HG03280 (cell line): ENCODE measurements at regions not wholly inside any gene's neighbourhood (a gene's known extent, or its start where the extent isn't known, plus 50 kb on each side); places are given as distances from the start of the nearest gene placed in this dataset.

Source experiments
- ATAC-seq: cut with Tn5 transposase; IDR thresholded peaks from one replicate; pipeline ENCODE4 v1.9.1; 2021; ENCODE audit warnings: mild to moderate bottlenecking, moderate library complexity; ENCODE audit not compliant: unreplicated experiment

DNA sequence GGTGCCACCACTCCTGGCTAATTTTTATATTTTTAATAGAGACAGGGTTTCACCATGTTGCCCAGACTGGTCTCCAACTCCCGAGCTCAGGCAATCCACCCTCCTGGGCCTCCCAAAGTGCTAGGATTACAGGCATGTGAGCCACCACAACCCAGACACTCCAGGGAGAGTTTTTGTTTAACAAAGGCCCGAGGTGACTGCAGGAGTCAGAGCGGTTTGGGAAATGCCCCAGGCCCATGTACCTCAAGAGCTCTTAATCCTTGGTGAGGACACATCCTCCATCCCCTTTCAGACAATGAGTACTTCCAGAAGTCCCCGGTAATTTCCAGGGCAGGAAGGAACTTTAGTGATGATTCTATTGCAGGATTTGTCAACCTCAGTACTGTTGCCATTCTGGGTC, 176.0 kb downstream of the ESRRB start:
- ATAC-seq = no peak

DNA sequence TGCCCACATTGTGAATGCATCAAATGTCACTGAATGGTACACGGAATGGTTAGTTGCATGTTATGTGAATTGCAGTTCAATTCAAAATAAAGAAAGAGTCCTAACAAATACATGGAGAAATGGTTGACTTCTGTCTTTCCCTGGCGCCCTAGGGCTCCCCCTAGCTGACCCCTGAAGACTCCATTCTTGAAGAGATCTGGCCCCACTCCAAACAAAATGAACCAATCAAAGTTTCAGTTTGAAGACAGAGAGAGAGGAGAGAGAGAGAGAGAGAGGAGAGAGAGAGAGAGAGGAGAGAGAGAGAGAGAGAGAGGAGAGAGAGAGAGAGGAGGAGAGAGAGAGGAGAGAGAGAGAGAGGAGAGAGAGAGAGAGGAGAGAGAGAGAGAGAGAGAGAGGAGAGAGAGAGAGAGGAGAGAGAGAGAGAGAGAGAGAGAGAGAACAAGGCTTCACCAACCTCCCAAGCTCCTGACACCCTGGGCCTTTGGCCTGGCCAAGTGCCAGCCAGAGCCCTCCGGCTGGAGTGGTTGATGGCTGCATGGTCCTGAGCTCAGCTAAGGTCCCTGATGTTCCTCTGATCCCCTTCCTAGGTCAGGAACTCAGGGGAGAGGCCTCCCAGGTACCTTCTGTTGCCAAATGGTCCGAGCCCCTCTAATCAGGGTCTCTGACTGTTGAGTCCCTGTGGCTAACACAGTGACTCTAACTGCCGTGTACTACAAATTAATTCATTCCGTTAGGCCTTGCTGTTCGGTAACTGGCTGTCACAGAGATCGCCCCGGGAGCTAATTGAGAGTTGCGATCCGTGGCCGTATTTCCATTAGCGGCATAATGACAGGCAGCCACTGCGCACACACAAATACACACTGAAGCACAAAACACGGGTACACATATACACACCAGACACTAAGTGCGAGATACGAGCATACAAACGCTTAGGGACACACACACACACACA, 188.8 kb downstream of the ESRRB start:
- no peak for ATAC-seq

DNA sequence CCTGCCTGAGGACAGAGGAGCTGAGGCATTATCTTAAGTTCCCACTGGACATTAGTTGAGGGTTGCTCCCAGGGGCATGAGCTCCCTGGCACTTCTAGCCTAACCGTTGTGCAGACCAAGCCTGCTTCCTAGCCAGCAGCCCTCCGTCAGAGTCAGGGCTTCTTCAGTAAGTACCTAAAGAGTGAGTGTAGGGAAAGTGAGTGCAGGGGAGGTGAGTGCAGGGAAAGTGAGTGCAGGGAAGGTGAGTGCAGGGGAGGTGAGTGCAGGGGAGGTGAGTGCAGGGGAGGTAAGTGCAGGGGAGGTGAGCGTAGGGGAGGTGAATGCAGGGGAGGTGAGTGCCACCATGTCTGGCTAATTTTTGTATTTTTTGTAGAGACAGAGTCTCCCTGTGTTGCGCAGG, 190.5 kb downstream of the ESRRB start:
- ATAC-seq = no peak

DNA sequence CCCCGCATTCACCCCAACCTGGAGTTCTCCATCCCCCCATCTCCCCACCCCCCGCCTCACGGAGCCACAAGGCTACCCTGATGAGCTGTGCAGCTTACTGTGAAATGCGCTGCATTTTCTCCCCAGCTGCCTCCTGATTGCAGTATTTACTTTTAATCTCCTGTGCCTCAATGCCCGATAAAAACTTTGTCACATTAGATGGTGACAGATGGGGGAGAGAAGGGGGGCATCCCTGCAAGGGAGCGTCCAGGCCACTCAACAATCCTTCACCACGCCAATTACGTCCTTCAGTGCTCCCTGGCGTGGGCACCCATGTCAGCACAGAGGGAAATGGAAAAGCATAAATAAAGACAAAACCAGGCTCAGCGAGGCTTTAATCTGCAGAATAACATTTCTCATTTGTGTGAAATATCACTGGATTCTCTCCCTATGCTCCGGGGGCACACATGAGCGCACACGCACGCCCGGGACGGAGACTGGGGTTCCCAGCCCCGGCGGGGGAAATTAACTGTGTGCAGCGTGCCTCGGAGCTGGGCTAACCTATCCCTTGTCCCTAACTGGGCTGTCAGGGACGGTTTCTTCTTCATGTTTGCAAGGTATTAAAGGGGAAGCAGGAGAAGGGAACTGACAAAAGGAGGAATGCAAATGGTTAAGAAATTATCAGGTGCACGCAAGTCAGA, 186.7 kb upstream of the VASH1 start:
- no peak for ATAC-seq

DNA sequence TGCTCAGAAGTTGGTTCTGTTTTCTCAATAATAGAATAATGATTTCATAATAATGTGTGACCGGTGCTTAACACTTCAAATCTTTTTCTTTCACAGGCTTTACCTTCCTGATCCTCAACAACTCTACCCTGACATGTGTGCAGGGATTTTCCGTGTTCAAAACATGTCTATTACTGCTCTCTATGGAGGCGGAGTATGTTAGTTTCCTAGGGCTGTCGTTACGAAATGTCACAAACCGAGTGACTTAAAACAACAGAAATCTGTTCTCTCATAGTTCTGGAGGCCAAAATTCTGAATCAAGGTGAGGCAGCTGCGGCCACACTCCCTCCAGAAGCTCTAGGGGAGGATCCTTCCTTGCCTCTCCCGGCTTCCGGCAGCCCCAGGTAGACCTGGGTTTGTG, 186.2 kb upstream of the VASH1 start:
- no peak for ATAC-seq

DNA sequence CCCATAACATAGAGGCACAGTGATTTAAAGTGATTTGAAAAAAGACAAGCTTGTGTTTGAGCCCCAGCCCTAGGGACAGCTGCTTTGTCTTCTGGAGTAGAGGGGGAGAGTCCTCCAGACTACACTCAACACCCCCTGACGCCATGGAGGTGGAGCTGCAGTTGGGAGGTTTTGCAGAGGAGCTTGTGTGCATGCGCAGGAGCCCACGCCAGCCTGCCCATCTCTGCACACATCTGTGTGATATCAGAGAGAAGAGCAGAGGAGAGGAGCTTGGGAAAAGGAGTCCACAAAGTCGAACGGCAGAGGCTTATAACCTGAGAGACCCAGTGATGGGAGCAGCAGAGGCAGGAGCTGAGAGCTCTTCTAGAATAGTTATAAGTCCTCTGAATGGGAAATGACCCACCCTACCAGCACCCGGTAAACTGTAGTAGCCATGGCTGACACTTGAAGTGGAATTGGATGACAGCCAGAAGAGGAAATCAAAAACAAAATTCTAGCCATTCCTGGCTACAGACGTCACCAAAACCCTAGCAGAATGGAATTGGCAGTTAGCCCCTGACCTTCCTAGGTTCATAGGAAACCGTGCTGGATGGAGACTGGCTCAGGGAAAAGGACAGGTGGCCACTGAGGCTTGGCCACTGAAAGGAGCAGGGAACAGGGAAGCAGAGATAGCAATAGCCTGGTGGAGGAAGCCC, 185.1 kb upstream of the VASH1 start:
- no peak for ATAC-seq

DNA sequence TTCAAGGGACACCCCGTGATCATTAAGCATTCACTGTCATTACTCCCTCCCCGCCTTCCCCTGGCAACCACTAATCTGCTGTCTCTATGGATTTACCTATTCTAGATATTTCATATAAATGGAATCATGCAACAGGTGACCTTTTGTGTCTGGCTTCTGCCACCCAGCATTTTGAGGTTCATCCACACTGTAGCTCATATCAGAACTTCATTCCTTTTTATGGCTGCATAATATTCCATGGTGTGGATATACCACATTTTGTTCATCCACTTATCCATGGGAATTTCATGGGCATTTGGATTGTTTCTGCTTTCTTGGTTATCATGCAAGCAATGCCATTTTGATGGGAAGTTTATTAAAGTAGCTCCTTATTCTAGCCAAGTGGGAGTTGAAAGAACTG, 184.2 kb upstream of the VASH1 start:
- ATAC-seq = no peak

DNA sequence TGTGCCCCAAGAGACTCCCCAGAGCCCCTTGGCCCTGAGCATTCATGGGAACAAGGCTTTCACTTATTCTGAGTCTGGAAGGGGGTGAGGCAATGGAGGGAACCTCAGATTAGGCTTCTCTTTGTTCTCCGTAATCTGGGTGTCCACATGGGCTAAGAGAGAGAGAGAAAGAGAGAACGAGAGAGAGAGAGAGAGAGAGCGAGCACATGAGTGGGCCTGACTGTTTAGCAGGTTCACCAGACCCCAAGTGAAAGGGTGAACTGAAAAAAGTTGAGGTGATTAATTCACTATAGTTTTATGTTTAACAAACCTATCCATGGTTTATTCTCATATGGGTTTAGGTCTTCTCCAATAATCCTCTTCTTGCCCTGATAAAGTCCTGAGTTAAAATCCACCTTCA, 183.4 kb upstream of the VASH1 start:
- no peak for ATAC-seq

DNA sequence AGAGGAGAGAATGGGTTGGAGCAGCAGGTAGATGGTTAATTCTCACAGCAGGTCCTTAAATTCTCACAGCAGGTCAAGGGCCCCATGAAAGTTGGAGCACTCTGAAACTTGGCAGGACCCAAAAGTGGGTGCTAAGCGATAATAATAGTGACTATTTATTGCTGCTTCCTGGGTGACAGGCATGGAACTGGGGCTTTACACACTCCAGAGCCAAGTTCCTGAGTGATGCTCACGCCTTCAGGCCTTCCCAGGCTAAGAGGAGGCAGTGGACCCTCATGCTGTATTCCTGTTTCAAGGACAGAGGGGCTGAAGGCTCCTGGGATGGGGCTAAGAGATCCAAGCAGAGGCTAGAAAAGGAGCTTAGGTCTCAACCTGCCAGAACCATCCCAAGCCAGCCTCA, 180.9 kb upstream of the VASH1 start:
- ATAC-seq = no peak

DNA sequence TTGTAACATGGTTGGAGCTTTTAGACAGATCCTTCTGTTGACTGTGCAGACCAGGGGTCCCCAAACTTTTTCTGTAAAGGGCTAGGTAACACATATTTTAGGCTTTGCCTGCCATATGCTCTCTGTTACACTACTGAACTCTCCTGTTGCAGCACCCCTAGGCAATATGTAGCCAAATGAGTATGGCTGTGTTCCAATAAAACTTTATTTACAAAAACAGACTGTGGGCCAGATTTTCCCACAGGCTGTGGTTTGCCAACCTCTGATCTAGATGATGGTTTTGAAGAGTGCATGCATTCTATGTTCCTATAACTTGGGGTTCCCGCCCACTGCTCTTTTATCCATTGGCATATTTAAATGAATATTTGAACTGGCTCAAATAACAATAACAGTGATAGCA, 180.3 kb upstream of the VASH1 start:
- ATAC-seq = no peak

DNA sequence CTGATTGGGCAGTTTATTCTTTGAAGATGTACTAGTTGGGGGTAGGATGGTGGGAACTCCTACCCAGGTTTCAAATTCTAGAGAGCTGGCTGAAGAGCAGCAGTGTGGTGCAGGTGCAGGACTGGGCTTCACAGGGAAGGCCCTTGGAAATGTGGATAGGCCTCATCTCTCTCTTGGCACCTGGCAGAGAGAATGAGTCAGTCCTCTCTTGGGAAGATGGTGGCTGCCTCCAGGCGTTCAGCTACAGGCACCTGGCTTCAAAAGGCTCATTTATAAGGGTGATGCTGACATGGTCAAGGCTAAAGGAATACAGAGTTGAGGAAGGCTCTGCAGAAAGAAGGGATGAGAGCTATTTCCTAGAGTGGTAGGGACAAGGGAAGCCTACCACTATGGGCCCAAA, 179.7 kb upstream of the VASH1 start:
- no peak for ATAC-seq

DNA sequence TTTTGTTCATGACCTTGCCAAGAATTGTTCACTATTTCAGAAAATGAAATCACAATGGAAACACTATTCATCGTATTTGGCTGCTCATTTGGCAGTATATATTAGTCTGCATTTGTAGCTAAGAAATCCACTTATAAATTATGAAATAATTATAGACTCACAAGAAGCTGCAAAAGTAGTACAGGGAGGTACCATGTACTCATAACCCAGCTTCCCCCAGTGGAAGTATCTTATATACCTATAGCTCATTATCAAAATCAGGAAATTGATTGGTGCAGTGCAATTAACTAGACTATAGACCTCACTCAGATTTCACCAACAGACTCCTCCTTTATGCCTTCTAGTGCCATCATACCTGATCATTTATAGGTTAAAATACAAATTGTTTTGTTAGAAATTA, 178.8 kb upstream of the VASH1 start:
- no peak for ATAC-seq

DNA sequence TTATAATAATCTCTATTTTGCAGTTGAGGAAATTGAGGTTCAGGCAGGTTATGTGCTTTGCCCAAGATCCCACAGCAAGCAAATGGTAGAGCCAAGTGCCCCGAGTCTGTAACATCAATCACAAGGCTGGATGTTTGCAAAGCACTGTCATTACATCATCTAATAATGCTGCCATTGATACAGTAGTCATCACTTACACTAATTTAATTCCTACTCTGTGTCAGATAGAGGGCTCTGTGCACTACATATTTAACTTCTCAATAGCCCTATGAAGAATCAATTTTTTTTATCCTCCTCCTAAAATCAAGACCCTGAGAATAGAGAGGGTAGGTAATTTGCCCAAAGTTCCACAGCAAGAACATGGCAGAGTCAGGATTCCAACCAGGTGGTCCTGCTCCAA, 178.1 kb upstream of the VASH1 start:
- ATAC-seq = no peak

DNA sequence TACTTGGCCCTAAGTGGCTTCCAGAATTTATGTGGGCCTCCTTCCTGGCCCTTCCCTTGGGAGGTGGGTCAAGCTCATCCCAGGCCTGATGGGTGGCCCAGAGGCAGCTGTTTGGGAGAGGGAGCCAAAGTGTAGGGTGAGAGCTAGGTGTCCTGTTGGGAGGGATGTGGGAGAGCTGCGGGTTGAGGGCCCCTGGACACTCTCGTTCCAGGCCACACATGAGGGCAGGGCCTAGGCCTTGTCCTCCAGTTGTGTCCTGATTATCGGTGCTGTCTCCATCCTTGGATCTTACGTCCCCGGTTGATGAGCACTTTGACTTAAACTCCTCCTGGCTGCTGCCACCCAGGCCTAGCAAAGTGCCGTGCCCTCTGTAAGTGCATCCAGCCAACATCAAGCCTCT, 177.5 kb upstream of the VASH1 start:
- no peak for ATAC-seq

DNA sequence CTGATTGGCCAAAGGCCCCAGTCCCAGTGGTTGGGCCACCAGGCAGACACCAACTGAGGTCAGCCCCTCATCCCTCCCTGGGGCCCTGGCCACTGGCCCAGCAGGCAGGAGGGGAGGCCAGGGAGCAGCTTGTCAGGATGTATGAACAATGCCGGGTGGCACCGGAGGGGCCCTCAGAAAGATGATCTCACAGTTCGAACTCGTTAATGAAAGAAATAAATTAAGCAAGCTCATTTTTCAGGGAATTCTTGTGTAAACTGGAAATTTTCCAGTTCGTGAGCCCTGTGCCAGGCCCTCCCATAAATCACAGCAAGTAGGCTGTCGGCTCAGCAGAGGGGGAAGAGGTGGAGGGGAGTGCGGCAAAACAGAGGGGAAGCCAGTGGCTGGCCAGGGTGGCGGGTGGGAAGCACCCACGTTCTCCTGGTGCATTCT, 177.0 kb upstream of the VASH1 start:
- ATAC-seq = no peak

DNA sequence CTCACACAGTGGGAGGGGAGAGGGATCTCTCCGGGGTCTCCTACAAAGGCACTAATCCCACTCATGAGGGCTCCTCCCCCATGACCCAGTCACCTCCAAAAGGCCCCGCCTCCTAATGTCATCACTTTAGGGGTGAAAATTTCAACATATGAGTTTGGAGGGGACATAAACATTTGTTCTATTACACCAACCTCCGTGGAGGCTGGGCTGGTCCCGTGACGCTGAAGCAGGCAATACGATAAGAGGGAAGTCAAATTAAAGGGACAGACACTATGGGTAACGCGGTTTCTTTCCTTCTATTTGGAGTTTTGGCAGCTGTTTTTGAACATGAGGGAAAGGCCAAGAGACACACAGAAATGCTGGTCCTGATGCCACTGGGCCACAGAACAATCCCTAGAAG, 175.7 kb upstream of the VASH1 start:
- no peak for ATAC-seq

DNA sequence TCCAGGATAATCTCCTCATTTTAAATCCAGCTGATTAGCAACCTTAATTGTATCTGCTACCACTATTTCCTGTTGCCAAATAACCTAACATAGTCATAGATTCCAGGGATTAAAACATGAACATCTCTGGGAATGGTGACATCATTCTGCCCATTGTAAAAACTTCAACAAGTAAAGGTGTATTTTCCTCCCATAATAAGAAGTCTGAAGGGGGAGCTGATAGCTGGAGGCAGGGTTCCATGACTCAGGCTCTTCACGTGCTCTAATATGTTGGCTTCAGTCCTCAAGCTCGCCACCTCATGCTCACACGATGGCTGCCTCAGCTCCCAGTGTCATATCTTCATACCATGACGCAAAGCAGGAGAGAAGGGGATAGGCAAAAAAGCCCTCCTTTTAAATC, 172.0 kb upstream of the VASH1 start:
- no peak for ATAC-seq

DNA sequence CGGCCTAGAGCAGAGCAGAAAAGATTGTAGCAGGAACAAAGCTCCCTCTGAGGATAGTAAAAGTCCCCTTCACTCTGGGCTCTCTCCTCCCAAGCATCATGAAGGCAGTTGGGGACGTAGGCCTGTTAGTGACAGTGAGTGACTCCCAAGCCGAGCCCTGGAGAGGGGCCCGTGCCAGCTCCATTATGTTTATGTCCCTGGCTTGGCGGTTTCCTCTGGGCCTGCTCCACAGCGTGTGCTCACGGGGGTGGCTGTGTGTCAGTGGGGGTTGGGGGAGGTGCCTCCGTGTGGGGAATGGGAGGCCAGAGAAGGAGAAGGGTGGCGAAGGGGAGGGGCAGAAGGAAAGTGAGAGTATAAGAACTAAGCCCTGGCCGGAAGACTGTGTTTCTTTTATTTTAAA, 170.0 kb upstream of the VASH1 start:
- ATAC-seq = no peak

DNA sequence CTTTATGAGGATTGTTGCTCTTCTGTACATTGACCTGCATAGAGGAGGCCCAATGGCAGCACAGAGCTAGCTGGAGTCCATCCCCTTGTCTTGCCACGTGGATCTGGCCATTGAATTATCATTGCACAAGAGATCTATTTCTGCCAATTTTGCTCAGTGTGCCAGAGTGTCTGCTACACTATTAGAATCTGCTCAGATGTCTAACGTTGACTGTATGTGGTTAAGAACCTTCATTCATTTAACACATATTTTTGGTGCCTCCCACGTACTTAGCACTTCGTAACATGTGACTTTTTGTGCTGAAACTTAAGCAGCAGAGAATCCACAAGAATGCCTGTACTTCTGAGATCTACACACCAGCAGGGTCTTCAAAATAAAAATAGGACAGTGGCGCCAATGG, 166.0 kb upstream of the VASH1 start:
- no peak for ATAC-seq

DNA sequence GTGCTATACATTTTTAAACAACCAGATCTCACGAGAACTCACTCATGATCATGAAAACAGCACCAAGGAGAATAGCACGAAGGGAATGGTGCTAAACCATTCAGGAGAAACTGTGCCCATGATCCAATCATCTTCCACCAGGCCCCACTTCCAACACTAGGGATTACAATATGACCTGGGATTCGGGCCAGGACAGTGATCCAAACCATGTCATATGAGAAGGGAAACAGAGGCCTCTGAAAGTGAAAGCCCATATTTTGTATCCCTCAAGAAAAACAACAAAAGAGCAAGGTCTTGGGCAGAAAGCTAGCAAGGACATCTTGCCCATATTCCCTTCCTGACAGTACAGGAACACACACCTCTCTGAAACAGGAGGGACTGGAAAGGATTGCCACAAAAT, 163.9 kb upstream of the VASH1 start:
- ATAC-seq = no peak

DNA sequence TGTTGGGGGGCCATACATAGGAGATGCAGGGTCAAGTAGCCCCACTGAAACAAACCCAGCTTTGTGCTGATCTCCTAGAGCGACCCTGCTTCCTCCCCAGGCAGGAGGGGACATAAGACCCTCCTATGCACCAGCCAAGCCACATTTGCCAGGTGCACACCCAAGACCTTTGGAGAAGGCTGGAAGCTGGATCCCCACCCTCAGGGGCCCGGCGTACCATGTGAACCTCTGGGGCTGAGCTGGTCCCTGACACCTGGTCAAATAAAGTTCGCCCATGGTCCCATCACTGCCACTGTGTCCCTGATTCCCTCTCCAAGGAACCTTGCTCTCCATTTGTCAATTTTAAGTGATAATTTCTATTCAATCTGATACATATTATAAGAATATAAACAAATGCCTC, 162.1 kb upstream of the VASH1 start:
- no peak for ATAC-seq
